Trophoblast cell (in vitro differentiated cells and primary cell): ENCODE measurements at regions not wholly inside any gene's neighbourhood (a gene's known extent, or its start where the extent isn't known, plus 50 kb on each side); places are given as distances from the start of the nearest gene placed in this dataset.

Experiments
- DNase-seq, 2 donors: peaks; one replicate each; pipeline ENCODE4 v3.0.0-alpha.2; 2016
- H2AFZ ChIP-seq: 2 replicates; pipeline ENCODE4 v1.6.1; 2013; ENCODE audit warnings: low read length, moderate library complexity, mild to moderate bottlenecking; ENCODE audit not compliant: insufficient read depth, poor library complexity
- H2AK5ac ChIP-seq: 2 replicates; pipeline ENCODE4 v1.6.1; 2013; ENCODE audit warnings: mild to moderate bottlenecking, low read length
- H2BK120ac ChIP-seq: 2 replicates; pipeline ENCODE4 v1.6.1; 2013; ENCODE audit warnings: low read length, mild to moderate bottlenecking, moderate library complexity; ENCODE audit not compliant: insufficient read depth, poor library complexity
- H2BK12ac ChIP-seq: 2 replicates; pipeline ENCODE4 v1.6.1; 2013; ENCODE audit warnings: mild to moderate bottlenecking, low read length, moderate library complexity
- H2BK5ac ChIP-seq: 2 replicates; pipeline ENCODE4 v1.6.1; 2013; ENCODE audit warnings: low read length, low read depth, moderate library complexity, mild to moderate bottlenecking; ENCODE audit not compliant: poor library complexity
- H3K14ac ChIP-seq: 2 replicates; pipeline ENCODE4 v1.6.1; 2013; ENCODE audit warnings: mild to moderate bottlenecking, low read length
- H3K18ac ChIP-seq: 2 replicates; pipeline ENCODE4 v1.6.1; 2013; ENCODE audit warnings: mild to moderate bottlenecking, low read length
- H3K23ac ChIP-seq: 2 replicates; pipeline ENCODE4 v1.6.1; 2013; ENCODE audit warnings: low read length
- H3K27ac ChIP-seq: 2 replicates; pipeline ENCODE4 v1.5.1; 2013; ENCODE audit warnings: low read depth, mild to moderate bottlenecking, inconsistent platforms, low read length, moderate library complexity
- H3K27me3 ChIP-seq: 2 replicates; pipeline ENCODE4 v1.6.1; 2013; ENCODE audit warnings: inconsistent platforms, mild to moderate bottlenecking, low read length, moderate library complexity; ENCODE audit not compliant: insufficient read depth
- H3K36me3 ChIP-seq, 2 experiments: 1 replicate in 1 of 2; 2 replicates in 1 of 2; pipeline ENCODE4 v1.6.1; 2013; ENCODE audit warnings: low read length in 2 of 2, mild to moderate bottlenecking in 2 of 2, moderate library complexity in 1 of 2; ENCODE audit not compliant: insufficient read depth in 2 of 2, control insufficient read depth in 1 of 2
- H3K4ac ChIP-seq: 2 replicates; pipeline ENCODE4 v1.6.1; 2013; ENCODE audit warnings: low read depth, mild to moderate bottlenecking, low read length, moderate library complexity
- H3K4me1 ChIP-seq, 2 experiments: 1 replicate in 1 of 2; 2 replicates in 1 of 2; pipeline ENCODE4 v1.6.1; 2013; ENCODE audit warnings: low read length in 2 of 2, mild to moderate bottlenecking in 2 of 2, moderate library complexity in 1 of 2; ENCODE audit not compliant: insufficient read depth in 2 of 2, control insufficient read depth in 1 of 2
- H3K4me2 ChIP-seq: 2 replicates; pipeline ENCODE4 v1.6.1; 2013; ENCODE audit warnings: inconsistent platforms, mild to moderate bottlenecking, low read length, moderate library complexity
- H3K4me3 ChIP-seq: 2 replicates; pipeline ENCODE4 v1.5.1; 2013; ENCODE audit warnings: mild to moderate bottlenecking, low read depth, low read length, inconsistent platforms
- H3K79me1 ChIP-seq: one replicate; pipeline ENCODE4 v1.6.1; 2013; ENCODE audit warnings: low read length
- H3K79me2 ChIP-seq: 2 replicates; pipeline ENCODE4 v1.6.1; 2013; ENCODE audit warnings: low read length, mild to moderate bottlenecking; ENCODE audit not compliant: control insufficient read depth, insufficient read depth, poor library complexity
- H3K9ac ChIP-seq: 2 replicates; pipeline ENCODE4 v1.6.1; 2013; ENCODE audit warnings: mild to moderate bottlenecking, low read length
- H3K9me3 ChIP-seq: 2 replicates; pipeline ENCODE4 v1.6.1; 2013; ENCODE audit warnings: low read depth, mild to moderate bottlenecking, control low read depth, inconsistent platforms, low read length; ENCODE audit not compliant: insufficient read depth
- H4K12ac ChIP-seq: 2 replicates; pipeline ENCODE4 v1.6.1; 2013; ENCODE audit warnings: low read depth, mild to moderate bottlenecking, low read length, moderate library complexity
- H4K8ac ChIP-seq: 2 replicates; pipeline ENCODE4 v1.6.1; 2013; ENCODE audit warnings: low read depth, mild to moderate bottlenecking, low read length, moderate library complexity
- H4K91ac ChIP-seq: one replicate; pipeline ENCODE4 v1.6.1; 2013; ENCODE audit warnings: low read depth, mild to moderate bottlenecking, low read length, moderate library complexity
- WGBS: extraction: QIAGEN DNeasy Blood & Tissue Kit; methylation state at CpG from one replicate; pipeline ENCODE4 v1.1.7; 2013; ENCODE audit warnings: missing lambda C conversion rate; ENCODE audit not compliant: insufficient read length, insufficient coverage; ENCODE audit errors: extremely low coverage; 5-methylcytosine and 5-hydroxymethylcytosine counted together

DNA sequence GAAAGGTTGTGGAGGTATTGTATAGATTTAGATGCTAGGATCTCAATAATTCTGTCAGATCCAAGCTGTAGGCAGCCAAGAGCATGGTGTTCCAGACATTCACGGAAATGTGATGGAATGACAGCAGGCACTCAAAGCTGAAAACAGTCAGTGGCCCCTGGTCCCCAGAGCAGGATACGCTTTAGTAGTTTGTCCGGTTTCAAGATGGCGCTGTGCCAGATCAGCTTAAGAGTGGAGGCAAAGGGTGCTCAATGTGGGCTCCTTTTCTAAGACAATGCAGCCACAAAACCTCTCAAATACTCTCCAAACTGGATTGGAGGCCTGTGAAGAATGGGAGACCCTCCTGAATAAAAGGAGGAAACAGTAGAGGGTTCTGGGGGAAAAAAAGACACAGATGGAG lies 291.2 kb upstream of the HS3ST1 start:
- no peak overlapping the region for H2BK5ac ChIP-seq
- H3K4me1 ChIP-seq: no peaks in the 10 kb centered on the region
- WGBS: no CpG with 5 or more reads among the region's 4 CpGs

DNA sequence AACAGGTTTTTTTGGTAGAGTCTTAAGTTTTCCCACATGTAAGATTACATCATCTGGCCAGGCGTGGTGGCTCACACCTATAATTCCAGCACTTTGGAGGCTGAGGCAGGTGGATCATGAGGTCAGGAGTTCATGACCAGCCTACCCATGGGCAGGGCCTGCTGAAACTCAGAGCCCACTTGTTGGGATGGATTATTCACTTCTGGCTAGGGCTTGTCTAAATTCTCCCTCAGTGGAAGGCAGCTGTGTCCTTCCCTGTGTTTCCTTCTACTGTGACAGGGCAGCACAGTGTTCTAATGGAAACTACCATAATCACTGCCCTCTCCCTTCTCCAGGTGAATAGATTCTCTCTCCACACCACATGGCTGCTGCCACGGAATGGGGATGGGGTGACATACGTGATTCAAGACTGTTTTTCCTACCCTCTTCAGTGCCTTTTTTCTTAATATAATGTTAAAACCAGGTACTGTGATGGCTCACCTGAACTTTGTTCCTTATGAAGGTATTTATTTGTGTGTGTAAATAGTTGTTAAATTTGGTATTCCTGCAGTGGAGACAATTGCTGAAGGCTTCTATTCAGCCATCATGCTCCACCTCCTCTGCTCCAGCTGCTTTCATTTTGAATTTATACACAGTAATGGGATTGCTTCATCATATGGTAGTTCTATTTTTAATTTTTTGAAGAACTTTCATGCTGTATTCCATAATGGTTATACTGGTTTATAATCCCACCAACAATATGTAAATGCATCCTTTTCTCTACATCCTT lies 287.2 kb upstream of the HS3ST1 start:
- no CpG with 5 or more reads among the region's 3 CpGs for WGBS
- Histone ChIP-seq H2AK5ac (no peak overlapping the region), H3K4me3 (no peak overlapping the region), H3K23ac (no peak overlapping the region), H3K4me1 (no peaks in the 10 kb centered on the region), H3K27ac (no peak overlapping the region), H3K18ac (no peak overlapping the region), H2BK5ac (no peak overlapping the region), H4K12ac (no peak overlapping the region), H2BK120ac (no peak overlapping the region), H4K8ac (no peak overlapping the region), H3K14ac (no peak overlapping the region), H4K91ac (no peak overlapping the region), H3K9me3 (no peaks in the 10 kb centered on the region), H3K27me3 (no peaks in the 10 kb centered on the region), H2AFZ (no peak overlapping the region), H3K4me2 (no peak overlapping the region), H3K36me3 (no peaks in the 10 kb centered on the region), H2BK12ac (no peak overlapping the region), H3K79me1 (no peaks in the 10 kb centered on the region), H3K4ac (no peak overlapping the region), H3K79me2 (no peaks in the 10 kb centered on the region), H3K9ac (no peak overlapping the region)
- DNase-seq: no peak

More for the DNA sequence above, 291.2 kb upstream of the HS3ST1 start:
- no peak overlapping the region for H3K9ac ChIP-seq
- H4K12ac ChIP-seq: no peak overlapping the region
- no peaks in the 10 kb centered on the region for H3K9me3 ChIP-seq
- no peaks in the 10 kb centered on the region for H3K79me1 ChIP-seq
- H2AK5ac ChIP-seq: no peak overlapping the region
- H3K14ac ChIP-seq: no peak overlapping the region
- no peak overlapping the region for H3K4me3 ChIP-seq
- H4K8ac ChIP-seq: no peak overlapping the region
- H2BK12ac ChIP-seq: peak overlapping the region; percentile 84
- H3K27me3 ChIP-seq: no peaks in the 10 kb centered on the region
- H3K27ac ChIP-seq: no peak overlapping the region
- no peak for DNase-seq
- no peaks in the 10 kb centered on the region for H3K36me3 ChIP-seq
- no peak overlapping the region for H3K4me2 ChIP-seq
- no peaks in the 10 kb centered on the region for H3K79me2 ChIP-seq
- H3K18ac ChIP-seq: no peak overlapping the region
- H3K4ac ChIP-seq: no peak overlapping the region
- no peak overlapping the region for H2BK120ac ChIP-seq
- H2AFZ ChIP-seq: no peak overlapping the region
- H4K91ac ChIP-seq: no peak overlapping the region
- no peak overlapping the region for H3K23ac ChIP-seq

DNA sequence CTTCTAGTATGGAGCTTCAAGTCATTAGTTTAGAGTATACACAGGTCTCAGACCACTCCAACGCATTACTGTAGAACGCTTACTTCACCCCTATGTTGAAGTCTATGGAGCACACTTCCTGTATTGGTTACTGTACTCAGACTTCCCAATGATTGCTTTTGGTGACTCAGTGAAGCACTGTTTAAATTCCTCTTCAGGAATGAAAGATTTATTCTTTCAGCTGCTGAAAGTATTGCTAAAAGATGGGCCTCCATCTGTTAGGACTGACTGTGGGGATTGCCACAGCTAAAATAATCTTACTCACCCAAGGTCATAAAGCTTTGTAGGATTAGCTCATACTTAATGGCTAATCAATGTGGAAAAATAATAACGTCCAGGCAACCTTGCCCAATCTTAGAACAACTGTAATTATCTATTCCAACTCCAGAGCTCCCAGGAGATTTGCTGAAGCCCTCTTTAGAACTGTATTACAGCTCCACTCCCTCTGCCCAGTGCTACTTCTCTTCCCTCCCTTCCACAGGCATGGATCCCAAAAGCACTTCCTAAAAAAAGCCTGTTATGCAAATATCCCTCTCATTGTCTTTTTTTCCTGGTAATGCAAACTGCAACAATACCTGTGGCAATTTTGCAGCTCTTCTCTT lies 281.9 kb upstream of the HS3ST1 start:
- Histone ChIP-seq H3K4me1 (no peaks in the 10 kb centered on the region), H2AFZ (no peak overlapping the region), H2BK120ac (no peak overlapping the region), H3K4me3 (no peak overlapping the region), H4K8ac (no peak overlapping the region), H3K23ac (no peak overlapping the region), H3K4ac (no peak overlapping the region), H3K14ac (no peak overlapping the region), H2BK5ac (no peak overlapping the region), H3K27me3 (no peaks in the 10 kb centered on the region), H3K9me3 (no peaks in the 10 kb centered on the region), H3K18ac (no peak overlapping the region), H3K36me3 (no peaks in the 10 kb centered on the region), H3K9ac (no peak overlapping the region), H3K79me2 (no peaks in the 10 kb centered on the region), H3K79me1 (no peaks in the 10 kb centered on the region), H4K91ac (no peak overlapping the region), H3K27ac (no peak overlapping the region), H2BK12ac (no peak overlapping the region), H3K4me2 (no peak overlapping the region), H4K12ac (no peak overlapping the region), H2AK5ac (no peak overlapping the region)
- no peak for DNase-seq
- no CpG with 5 or more reads among the region's 3 CpGs for WGBS

DNA sequence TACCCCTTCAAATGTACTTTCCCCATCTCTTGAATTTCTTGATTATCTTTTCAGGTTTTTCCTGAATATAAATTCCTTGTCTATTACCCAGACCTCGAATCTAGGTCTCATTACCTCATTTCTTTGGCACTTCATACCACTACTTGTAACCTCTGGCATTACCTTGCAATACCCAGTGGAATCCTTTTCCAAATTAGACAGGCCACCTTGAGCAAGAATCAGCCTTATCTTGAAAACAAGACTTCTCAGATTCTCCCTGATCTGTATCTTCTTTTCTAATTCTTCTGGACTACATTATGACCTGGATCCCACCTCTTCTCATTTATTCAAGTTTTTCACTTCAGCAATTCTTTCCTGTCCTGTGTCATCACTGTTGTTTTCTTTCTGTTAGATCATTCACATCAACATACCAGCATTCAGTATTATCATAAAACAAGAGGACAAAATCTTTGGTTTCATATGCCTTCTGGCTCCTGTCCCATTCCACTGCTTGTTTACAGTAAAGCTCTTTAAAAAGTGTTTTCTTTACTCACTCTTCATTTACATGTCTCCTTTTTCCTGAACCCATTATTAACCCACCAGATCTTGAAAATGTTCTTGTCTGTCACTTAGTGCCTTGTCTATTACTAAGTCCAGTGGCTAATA lies 275.6 kb upstream of the HS3ST1 start:
- Histone ChIP-seq H3K79me2 (no peaks in the 10 kb centered on the region), H4K8ac (no peak overlapping the region), H3K18ac (no peak overlapping the region), H2AK5ac (no peak overlapping the region), H3K36me3 (no peaks in the 10 kb centered on the region), H3K9ac (no peak overlapping the region), H2BK5ac (no peak overlapping the region), H2BK12ac (no peak overlapping the region), H3K27ac (no peak overlapping the region), H4K91ac (no peak overlapping the region), H3K9me3 (no peaks in the 10 kb centered on the region), H3K4me2 (no peak overlapping the region), H3K79me1 (no peaks in the 10 kb centered on the region), H2BK120ac (no peak overlapping the region), H4K12ac (no peak overlapping the region), H3K23ac (no peak overlapping the region), H3K14ac (no peak overlapping the region), H3K4me1 (no peaks in the 10 kb centered on the region), H3K4me3 (no peak overlapping the region), H3K27me3 (no peaks in the 10 kb centered on the region), H3K4ac (no peak overlapping the region), H2AFZ (no peak overlapping the region)
- DNase-seq: peak; percentile 73 to 95
- WGBS: no CpG with 5 or more reads among the region's 1 CpG
